ENCODE measurements at regions not wholly inside any gene's neighbourhood (a gene's known extent, or its start where the extent isn't known, plus 50 kb on each side); places are given as distances from the start of the nearest gene placed in this dataset.

- Mint-ChIP-seq H3K27me3 (ENCODE audit: low read depth) (no peaks in the 10 kb centered on the region), H3K4me1 (peaks cover 0 to 4% of the 10 kb centered on the region in 2 experiments; a peak in 2 of 4 replicates), H3K27ac (no peak overlapping the region), H3K9me3 (peaks cover 0 to 8% of the 10 kb centered on the region in 2 experiments; a peak in 2 of 5 replicates), H3K4me3 (no peak overlapping the region), H3K36me3 (ENCODE audit: insufficient read depth in 1 of 3, low read depth in 3 of 3) (peaks cover 0 to 10% (median 0%) of the 10 kb centered on the region in 3 experiments; a peak in 2 of 7 replicates)
- Histone ChIP-seq H3K4ac (ENCODE audit: low read depth, low read length) (no peak overlapping the region), H3K56ac (ENCODE audit: insufficient read length, low read depth, low read length) (no peak overlapping the region), H3K9ac (ENCODE audit: extremely low read depth, insufficient read length, low read length) (no peak overlapping the region), H2BK5ac (ENCODE audit: insufficient read length, low read length) (no peak overlapping the region), H2BK20ac (ENCODE audit: low read depth, low read length, poor library complexity, severe bottlenecking) (no peak overlapping the region), H2AFZ (ENCODE audit: low read length) (no peak overlapping the region), H3K79me1 (ENCODE audit: insufficient read depth, low read depth, low read length, poor library complexity, severe bottlenecking) (no peaks in the 10 kb centered on the region), H3T11ph (ENCODE audit: low read length) (no peak overlapping the region), H2BK15ac (ENCODE audit: low read depth, low read length) (no peak overlapping the region), H2BK120ac (ENCODE audit: low read depth, low read length, poor library complexity, severe bottlenecking) (no peak overlapping the region), H3K18ac (ENCODE audit: insufficient read length, low read depth, low read length) (no peak overlapping the region), H3K4me1 (ENCODE audit: insufficient read depth, low read length) (no peaks in the 10 kb centered on the region), H3K23me2 (ENCODE audit: insufficient read length, low read depth, low read length, poor library complexity, severe bottlenecking) (no peaks in the 10 kb centered on the region), H3K9me3 (ENCODE audit: control insufficient read depth, low read depth, low read length) (no peaks in the 10 kb centered on the region), H3K79me2 (ENCODE audit: insufficient read depth, low read length) (no peaks in the 10 kb centered on the region), H3K14ac (ENCODE audit: insufficient read depth, low read length) (no peak overlapping the region), H3K4me2 (ENCODE audit: insufficient read depth, insufficient read length, low read length) (no peak overlapping the region), H3K27ac (ENCODE audit: insufficient read length, low read depth, low read length) (no peak overlapping the region), H3K23ac (ENCODE audit: insufficient read length, low read depth, low read length) (no peak overlapping the region), H4K91ac (ENCODE audit: insufficient read length, low read depth, low read length) (no peak overlapping the region), H4K20me1 (ENCODE audit: control insufficient read depth, insufficient read depth, insufficient read length) (no peaks in the 10 kb centered on the region), H2AK5ac (ENCODE audit: insufficient read length, low read length) (no peak overlapping the region), H4K8ac (replicated peaks; ENCODE audit: insufficient read length, low read depth, low read length) (no peak overlapping the region), H2BK12ac (ENCODE audit: insufficient read length, low read depth, low read length) (no peak overlapping the region), H3K27me3 (ENCODE audit: insufficient read depth, low read length) (no peaks in the 10 kb centered on the region), H4K5ac (ENCODE audit: insufficient read length, low read depth, low read length) (no peak overlapping the region)
- no peak for TF ChIP-seq CTCF (conservative IDR thresholded peaks at IDR 0.05)
- no peak for DNase-seq
Measured at GRCh38 chr3:20945892-20946291, 759.9 kb upstream of the SGO1 start.

Data from H9 (cell line).